Endodermal cell (in vitro differentiated cells): ENCODE measurements at regions not wholly inside any gene's neighbourhood (a gene's known extent, or its start where the extent isn't known, plus 50 kb on each side); places are given as distances from the start of the nearest gene placed in this dataset.
"Not testable (repeated sequence)": the region's sequence is repeated elsewhere in the genome, so short reads cannot be mapped to it uniquely, and the experiment has no call there.

Source experiments
- DNase-seq: peaks from one replicate; pipeline ENCODE4 v3.0.0-alpha.2; 2017
- H3K27ac ChIP-seq: 2 replicates; pipeline ENCODE4 v1.5.1; 2013; ENCODE audit warnings: mild to moderate bottlenecking, low read depth, low read length, moderate library complexity
- H3K27me3 ChIP-seq: 2 replicates; pipeline ENCODE4 v1.6.1; 2013; ENCODE audit warnings: mild to moderate bottlenecking, low read length, moderate library complexity; ENCODE audit not compliant: insufficient read depth, control insufficient read depth, poor library complexity, severe bottlenecking
- H3K36me3 ChIP-seq: 2 replicates; pipeline ENCODE4 v1.7.0; 2013; ENCODE audit warnings: mild to moderate bottlenecking, low read length, moderate library complexity; ENCODE audit not compliant: control insufficient read depth, insufficient read depth
- H3K4me1 ChIP-seq: one replicate; pipeline ENCODE4 v1.7.0; 2013; ENCODE audit warnings: low read length; ENCODE audit not compliant: control insufficient read depth, insufficient read depth
- H3K4me3 ChIP-seq: 2 replicates; pipeline ENCODE4 v1.5.1; 2013; ENCODE audit warnings: mild to moderate bottlenecking, low read length, moderate library complexity
- H3K9ac ChIP-seq: 2 replicates; pipeline ENCODE4 v1.6.1; 2013; ENCODE audit warnings: mild to moderate bottlenecking, low read length, moderate library complexity; ENCODE audit not compliant: poor library complexity, severe bottlenecking; ENCODE audit errors: extremely low read depth
- H3K9me3 ChIP-seq: 2 replicates; pipeline ENCODE4 v1.6.1; 2013; ENCODE audit warnings: mild to moderate bottlenecking, low read length, moderate library complexity; ENCODE audit not compliant: control insufficient read depth
- H3K27ac Mint-ChIP-seq: 2 replicates; pipeline ENCODE4 v1.8.0; 2020; ENCODE audit warnings: mixed read lengths
- H3K27me3 Mint-ChIP-seq: 2 replicates; pipeline ENCODE4 v1.8.0; 2021; ENCODE audit warnings: mild to moderate bottlenecking, mixed read lengths; ENCODE audit not compliant: insufficient read depth
- H3K36me3 Mint-ChIP-seq: 2 replicates; pipeline ENCODE4 v1.8.0; 2020; ENCODE audit warnings: low read depth, mixed read lengths
- H3K4me1 Mint-ChIP-seq: 2 replicates; pipeline ENCODE4 v1.8.0; 2020; ENCODE audit warnings: mixed read lengths
- H3K4me3 Mint-ChIP-seq: 2 replicates; pipeline ENCODE4 v1.8.0; 2020; ENCODE audit warnings: mild to moderate bottlenecking, moderate library complexity, mixed read lengths
- H3K9me3 Mint-ChIP-seq: 2 replicates; pipeline ENCODE4 v1.8.0; 2020; ENCODE audit warnings: mild to moderate bottlenecking, mixed read lengths
- CTCF ChIP-seq: fragments of 200-600 bp; sonication (generic); conservative IDR thresholded peaks from 2 replicates; pipeline ENCODE4 v1.5.0; 2021; ENCODE audit warnings: antibody characterized with exemption, mild to moderate bottlenecking
- WGBS, 2 experiments: methylation state at CpG; one replicate each; pipeline versions ENCODE4 v1.1.5 to v1.1.7; 2013; ENCODE audit warnings: missing lambda C conversion rate in 2 of 2, mixed read lengths in 1 of 2; ENCODE audit not compliant: insufficient coverage in 1 of 2, insufficient read length in 1 of 2; 5-methylcytosine and 5-hydroxymethylcytosine counted together

- Histone ChIP-seq H3K27me3 (no peaks in the 10 kb centered on the region), H3K36me3 (no peaks in the 10 kb centered on the region), H3K27ac (no peak overlapping the region), H3K9ac (no peak overlapping the region), H3K4me1 (no peaks in the 10 kb centered on the region), H3K4me3 (no peak overlapping the region), H3K9me3 (no peaks in the 10 kb centered on the region)
- no peak for TF ChIP-seq CTCF
- Mint-ChIP-seq H3K27me3 (peaks cover 1% of the 10 kb centered on the region), H3K4me1 (peaks cover 13% of the 10 kb centered on the region), H3K9me3 (no peaks in the 10 kb centered on the region), H3K4me3 (no peak overlapping the region), H3K27ac (no peak overlapping the region), H3K36me3 (no peaks in the 10 kb centered on the region)
- WGBS, 2 experiments = 82% methylated on average over 5 of the region's 5 CpGs; no CpG with 5 or more reads in 1 of the 2 experiments
- DNase-seq = no peak
These were observed 135.2 kb downstream of the ARSF start for GRCh38 chrX:3176439-3176820.

GRCh38 chrX:3175659-3176438, 134.6 kb downstream of the ARSF start:
- no peak overlapping the region for H3K4me3 Mint-ChIP-seq
- peaks cover 13% of the 10 kb centered on the region for H3K4me1 Mint-ChIP-seq
- H3K4me1 ChIP-seq = no peaks in the 10 kb centered on the region
- H3K36me3 Mint-ChIP-seq = no peaks in the 10 kb centered on the region
- peaks cover 1% of the 10 kb centered on the region for H3K27me3 Mint-ChIP-seq
- no peak overlapping the region for H3K4me3 ChIP-seq
- 72% methylated on average over 3 of the region's 7 CpGs; no CpG with 5 or more reads in 1 of the 2 experiments for WGBS, 2 experiments
- no peaks in the 10 kb centered on the region for H3K36me3 ChIP-seq
- H3K9me3 Mint-ChIP-seq = no peaks in the 10 kb centered on the region
- no peak overlapping the region for H3K27ac ChIP-seq
- no peak overlapping the region for H3K9ac ChIP-seq
- no peak for TF ChIP-seq CTCF
- DNase-seq = no peak
- H3K9me3 ChIP-seq = no peaks in the 10 kb centered on the region
- no peak overlapping the region for H3K27ac Mint-ChIP-seq
- no peaks in the 10 kb centered on the region for H3K27me3 ChIP-seq

- H3K36me3 Mint-ChIP-seq, H3K27ac Mint-ChIP-seq, H3K4me3 Mint-ChIP-seq, H3K4me3 ChIP-seq, H3K27me3 ChIP-seq, H3K27ac ChIP-seq, H3K9ac ChIP-seq, H3K9me3 ChIP-seq, H3K27me3 Mint-ChIP-seq, H3K9me3 Mint-ChIP-seq, H3K4me1 ChIP-seq, H3K36me3 ChIP-seq, DNase-seq: not testable (repeated sequence)
- 92 to 100% methylated on average over 1 to 3 of the region's 3 CpGs for WGBS, 2 experiments
- H3K4me1 Mint-ChIP-seq = peaks cover 14% of the 10 kb centered on the region
These were observed 130.9 kb downstream of the ARSF start for GRCh38 chrX:3172156-3172555.
